ENCODE measurements at regions not wholly inside any gene's neighbourhood (a gene's known extent, or its start where the extent isn't known, plus 50 kb on each side); places are given as distances from the start of the nearest gene placed in this dataset.

DNA sequence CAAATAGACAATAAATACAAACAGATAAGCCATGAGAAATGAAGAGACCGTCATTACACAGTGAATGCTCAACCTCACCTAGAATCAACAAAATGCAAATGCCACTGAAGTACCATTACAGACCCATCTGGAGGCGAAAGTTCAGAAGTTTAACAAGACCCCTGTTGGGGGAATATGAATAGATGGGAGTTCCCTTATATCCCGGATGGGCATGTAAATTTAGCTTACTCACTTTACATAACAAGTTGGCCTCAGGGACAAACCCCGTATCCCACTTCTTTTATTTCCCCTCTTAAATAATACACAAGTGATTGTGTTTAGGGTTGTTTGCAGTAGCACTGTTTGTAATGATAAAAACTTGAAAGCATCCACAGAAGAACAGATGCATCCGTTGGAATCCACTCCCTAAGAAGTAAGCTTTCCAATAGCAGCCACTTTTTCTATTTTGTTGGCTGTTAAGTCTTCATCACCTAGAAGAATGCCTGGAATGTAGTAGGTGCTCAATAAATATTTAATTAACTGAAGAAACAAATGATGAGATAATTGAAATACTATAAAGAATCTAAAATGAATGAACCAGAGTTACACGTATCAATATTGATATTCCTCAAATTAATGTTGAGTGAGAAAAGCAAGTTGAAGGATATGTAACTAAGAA, 1076.3 kb upstream of the TENM3 start:
- H3K36me3 ChIP-seq (ENCODE audit: control insufficient read depth, insufficient read depth, low read length), result no peaks in the 10 kb centered on the region
- no CpG with 5 or more reads among the region's 6 CpGs for WGBS, 2 experiments (ENCODE audit: insufficient coverage in 2 of 2)
- H3K27ac ChIP-seq (ENCODE audit: low read depth, low read length, severe bottlenecking), result no peak overlapping the region
- no peak overlapping the region for H3K4me3 ChIP-seq (ENCODE audit: extremely low read depth, insufficient read depth, low read length, poor library complexity, severe bottlenecking)
- no peaks in the 10 kb centered on the region for H3K4me1 ChIP-seq (ENCODE audit: control insufficient read depth, insufficient read depth, low read length, poor library complexity, severe bottlenecking)
- H3K9me3 ChIP-seq (ENCODE audit: control insufficient read depth, low read length), result no peaks in the 10 kb centered on the region

DNA sequence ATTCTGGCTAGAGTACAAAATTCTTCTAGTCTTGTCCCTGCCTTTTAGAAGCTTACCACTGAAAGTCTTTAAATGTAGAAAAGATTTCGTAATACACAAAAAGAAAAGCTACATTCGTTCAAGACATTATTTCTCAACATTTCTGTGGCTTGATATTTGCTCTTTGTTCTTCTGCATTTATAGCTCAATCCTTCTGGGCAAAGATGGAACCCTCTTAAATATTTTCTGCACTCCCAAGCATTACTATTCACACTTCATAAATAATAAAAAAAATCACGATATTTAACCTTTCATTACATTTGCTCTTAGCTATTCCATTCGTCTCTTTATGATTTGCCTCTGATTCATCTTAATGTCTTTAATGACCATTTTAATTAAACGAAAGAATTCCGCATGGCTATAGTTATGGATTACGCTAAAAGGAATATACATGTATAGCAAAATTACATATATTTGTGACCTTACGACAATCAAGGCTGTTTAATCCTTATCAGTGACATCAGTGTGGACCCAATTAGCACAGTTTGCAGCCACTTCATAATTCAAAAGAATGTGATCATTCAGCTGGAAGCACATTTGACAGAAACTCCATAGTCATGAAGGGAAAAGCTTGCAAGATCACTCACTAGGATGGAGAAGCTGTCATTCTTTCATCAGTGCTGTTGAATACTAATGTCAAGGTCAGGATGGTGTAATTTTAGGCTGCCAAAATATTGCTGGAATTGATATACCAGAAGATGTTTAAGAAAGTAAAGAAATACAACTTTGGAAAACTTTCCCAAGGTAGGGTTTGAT, 1075.0 kb upstream of the TENM3 start:
- 89 to 93% methylated on average over 3 to 4 of the region's 8 CpGs for WGBS, 2 experiments (ENCODE audit: insufficient coverage in 2 of 2)
- H3K9me3 ChIP-seq (ENCODE audit: control insufficient read depth, low read length), result no peaks in the 10 kb centered on the region
- no peaks in the 10 kb centered on the region for H3K4me1 ChIP-seq (ENCODE audit: control insufficient read depth, insufficient read depth, low read length, poor library complexity, severe bottlenecking)
- no peaks in the 10 kb centered on the region for H3K36me3 ChIP-seq (ENCODE audit: control insufficient read depth, insufficient read depth, low read length)
- H3K27ac ChIP-seq (ENCODE audit: low read depth, low read length, severe bottlenecking), result no peak overlapping the region
- H3K4me3 ChIP-seq (ENCODE audit: extremely low read depth, insufficient read depth, low read length, poor library complexity, severe bottlenecking), result no peak overlapping the region

DNA sequence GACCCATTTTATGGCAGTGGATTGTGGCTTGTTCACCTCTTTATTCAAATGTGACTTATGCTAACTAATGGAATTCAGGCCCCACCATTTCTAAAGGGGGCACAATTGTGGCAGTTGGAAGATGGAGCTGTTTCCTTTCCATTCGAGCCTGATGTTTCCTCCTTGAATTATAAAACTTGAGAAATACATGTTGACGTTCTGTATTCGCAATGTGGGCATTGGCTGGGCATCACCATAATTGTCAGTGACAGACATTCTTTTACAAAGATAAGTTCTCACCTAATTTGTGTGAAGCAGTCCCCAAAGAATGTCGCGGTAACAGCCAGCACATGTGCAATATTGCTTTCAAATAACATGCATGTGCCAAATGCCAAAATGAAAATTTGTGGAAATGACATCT, 1070.2 kb upstream of the TENM3 start:
- WGBS, 2 experiments (ENCODE audit: insufficient coverage in 2 of 2), result 83 to 96% methylated on average over 3 to 5 of the region's 5 CpGs
- no peaks in the 10 kb centered on the region for H3K36me3 ChIP-seq (ENCODE audit: control insufficient read depth, insufficient read depth, low read length)
- no peak overlapping the region for H3K4me3 ChIP-seq (ENCODE audit: extremely low read depth, insufficient read depth, low read length, poor library complexity, severe bottlenecking)
- no peak overlapping the region for H3K27ac ChIP-seq (ENCODE audit: low read depth, low read length, severe bottlenecking)
- no peaks in the 10 kb centered on the region for H3K9me3 ChIP-seq (ENCODE audit: control insufficient read depth, low read length)
- no peaks in the 10 kb centered on the region for H3K4me1 ChIP-seq (ENCODE audit: control insufficient read depth, insufficient read depth, low read length, poor library complexity, severe bottlenecking)

DNA sequence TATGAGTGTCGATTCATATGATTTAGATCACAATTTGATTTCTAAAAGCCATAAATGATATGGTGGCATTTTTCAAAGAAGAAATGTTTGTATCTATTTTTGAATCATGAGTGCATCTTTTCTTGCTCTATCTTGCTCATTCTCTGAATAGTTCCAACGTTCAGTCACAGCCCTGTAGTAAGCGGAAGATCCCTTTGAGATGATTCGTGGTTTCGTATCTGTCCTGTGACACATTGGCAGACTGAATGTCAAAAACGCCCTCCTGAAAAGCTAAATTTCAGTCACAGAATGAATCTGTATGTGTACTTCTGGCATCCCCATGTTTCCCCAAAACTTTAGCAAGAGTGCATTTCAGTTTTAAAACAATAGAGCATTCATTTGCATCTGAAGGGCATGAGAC, 1066.9 kb upstream of the TENM3 start:
- Histone ChIP-seq H3K4me1 (ENCODE audit: control insufficient read depth, insufficient read depth, low read length, poor library complexity, severe bottlenecking) (no peaks in the 10 kb centered on the region), H3K27ac (ENCODE audit: low read depth, low read length, severe bottlenecking) (no peak overlapping the region), H3K36me3 (ENCODE audit: control insufficient read depth, insufficient read depth, low read length) (no peaks in the 10 kb centered on the region), H3K4me3 (ENCODE audit: extremely low read depth, insufficient read depth, low read length, poor library complexity, severe bottlenecking) (no peak overlapping the region), H3K9me3 (ENCODE audit: control insufficient read depth, low read length) (no peaks in the 10 kb centered on the region)
- 85 to 95% methylated on average over 4 to 5 of the region's 6 CpGs for WGBS, 2 experiments (ENCODE audit: insufficient coverage in 2 of 2)

DNA sequence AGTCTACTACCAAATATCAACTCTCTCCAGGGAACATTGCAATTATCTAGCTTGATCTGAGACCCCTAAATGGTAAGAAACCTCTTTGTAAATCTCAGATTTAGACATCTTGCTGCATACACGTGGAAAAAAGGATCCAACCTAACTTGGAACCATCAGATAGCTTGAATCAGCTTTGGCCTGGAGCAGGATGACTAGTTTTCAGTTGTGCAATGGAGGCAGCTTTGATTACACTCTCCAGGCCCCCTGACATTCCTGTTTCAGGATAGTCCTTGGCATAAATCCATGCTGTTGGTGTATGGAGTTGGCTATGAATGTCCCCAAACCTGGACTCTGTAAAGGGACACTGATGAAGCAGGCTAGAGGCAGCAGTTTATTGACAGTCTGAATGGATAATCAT, 1061.9 kb upstream of the TENM3 start:
- 40% methylated on average over 1 of the region's 1 CpG; no CpG with 5 or more reads in 1 of the 2 experiments for WGBS, 2 experiments (ENCODE audit: insufficient coverage in 2 of 2)
- no peaks in the 10 kb centered on the region for H3K9me3 ChIP-seq (ENCODE audit: control insufficient read depth, low read length)
- H3K4me1 ChIP-seq (ENCODE audit: control insufficient read depth, insufficient read depth, low read length, poor library complexity, severe bottlenecking), result no peaks in the 10 kb centered on the region
- H3K27ac ChIP-seq (ENCODE audit: low read depth, low read length, severe bottlenecking), result no peak overlapping the region
- H3K36me3 ChIP-seq (ENCODE audit: control insufficient read depth, insufficient read depth, low read length), result no peaks in the 10 kb centered on the region
- no peak overlapping the region for H3K4me3 ChIP-seq (ENCODE audit: extremely low read depth, insufficient read depth, low read length, poor library complexity, severe bottlenecking)

DNA sequence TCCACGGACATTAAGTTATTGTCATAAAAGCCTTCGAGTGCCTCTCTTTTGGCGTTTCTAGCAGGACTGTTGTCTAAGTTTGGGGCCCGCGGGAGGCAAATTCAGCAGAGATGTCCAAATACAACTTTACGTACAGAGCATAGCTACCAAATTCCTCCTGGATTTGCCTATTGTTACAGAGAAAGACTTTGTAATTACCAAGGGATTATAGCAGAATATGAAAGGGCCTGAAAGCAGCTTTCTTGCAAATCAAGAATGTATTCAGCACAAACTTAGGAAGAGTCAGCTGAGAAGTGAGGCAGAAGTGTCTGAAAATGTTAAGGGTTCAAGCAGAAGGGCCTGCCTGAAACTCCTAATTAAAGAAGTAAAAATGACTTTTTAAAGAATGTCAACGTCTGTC, 1053.5 kb upstream of the TENM3 start:
- WGBS, 2 experiments (ENCODE audit: insufficient coverage in 2 of 2), result 70 to 75% methylated on average over 4 to 5 of the region's 7 CpGs
- no peaks in the 10 kb centered on the region for H3K9me3 ChIP-seq (ENCODE audit: control insufficient read depth, low read length)
- no peaks in the 10 kb centered on the region for H3K4me1 ChIP-seq (ENCODE audit: control insufficient read depth, insufficient read depth, low read length, poor library complexity, severe bottlenecking)
- no peak overlapping the region for H3K27ac ChIP-seq (ENCODE audit: low read depth, low read length, severe bottlenecking)
- no peak overlapping the region for H3K4me3 ChIP-seq (ENCODE audit: extremely low read depth, insufficient read depth, low read length, poor library complexity, severe bottlenecking)
- H3K36me3 ChIP-seq (ENCODE audit: control insufficient read depth, insufficient read depth, low read length), result no peaks in the 10 kb centered on the region

DNA sequence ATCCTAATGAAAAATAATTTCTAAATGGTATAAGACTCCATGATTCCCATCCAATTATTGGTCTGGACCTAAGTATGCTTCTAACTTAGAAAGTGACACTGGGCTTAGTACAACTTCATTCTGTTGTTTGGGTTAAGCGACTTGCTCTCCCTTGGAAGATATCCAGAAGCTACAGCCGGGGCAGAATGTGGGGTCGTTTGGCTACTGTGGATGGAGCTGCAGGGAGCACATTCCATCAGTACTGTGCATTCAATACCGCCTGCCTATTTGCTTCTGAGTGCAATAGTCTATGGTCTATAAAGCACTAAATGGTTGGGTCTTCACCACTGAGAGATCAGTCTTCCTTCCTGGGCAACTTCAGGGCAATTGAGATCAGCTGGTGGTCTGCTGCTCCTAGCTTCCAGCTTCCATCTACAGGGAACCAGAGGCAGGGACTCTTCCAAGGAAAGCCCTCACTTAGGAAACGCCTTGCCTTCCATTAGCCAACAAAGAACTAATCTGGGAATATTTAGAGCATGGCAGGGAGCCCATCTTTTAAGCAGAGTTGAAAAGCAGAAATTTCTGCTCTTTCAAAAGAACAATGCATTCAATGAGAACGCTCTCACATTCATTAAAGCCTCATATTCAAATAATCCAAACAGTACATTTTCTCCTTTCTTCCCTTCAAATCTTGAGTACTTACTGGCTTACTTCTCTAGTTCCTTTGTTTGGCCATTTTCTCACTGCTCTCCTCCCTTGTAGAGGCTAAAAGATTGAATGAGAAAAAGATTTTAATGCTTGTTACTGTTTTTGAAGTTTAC, 1049.9 kb upstream of the TENM3 start:
- 80 to 93% methylated on average over 2 to 5 of the region's 6 CpGs for WGBS, 2 experiments (ENCODE audit: insufficient coverage in 2 of 2)

DNA sequence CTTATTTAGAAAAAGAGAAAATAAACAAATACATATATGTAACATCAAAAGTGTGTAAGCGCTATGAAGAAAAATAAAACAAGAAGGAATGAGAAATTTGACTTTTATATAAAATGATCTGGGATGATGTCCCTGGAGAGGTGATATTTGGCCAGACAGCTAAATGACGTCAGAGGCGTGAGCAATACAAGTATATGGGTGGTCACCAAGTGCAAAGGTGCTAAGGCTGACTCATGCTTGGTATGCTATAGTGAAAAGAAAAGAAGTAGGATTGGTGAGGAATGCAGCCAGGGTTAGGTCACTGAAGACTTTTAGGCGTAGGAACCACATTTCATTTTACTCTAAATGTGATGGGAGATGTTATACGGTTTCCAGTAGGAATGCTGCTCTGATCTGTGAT, 1049.1 kb upstream of the TENM3 start:
- Histone ChIP-seq H3K9me3 (ENCODE audit: control insufficient read depth, low read length) (no peaks in the 10 kb centered on the region), H3K27ac (ENCODE audit: low read depth, low read length, severe bottlenecking) (no peak overlapping the region), H3K36me3 (ENCODE audit: control insufficient read depth, insufficient read depth, low read length) (no peaks in the 10 kb centered on the region), H3K4me1 (ENCODE audit: control insufficient read depth, insufficient read depth, low read length, poor library complexity, severe bottlenecking) (no peaks in the 10 kb centered on the region), H3K4me3 (ENCODE audit: extremely low read depth, insufficient read depth, low read length, poor library complexity, severe bottlenecking) (no peak overlapping the region)
- WGBS, 2 experiments (ENCODE audit: insufficient coverage in 2 of 2), result 92 to 95% methylated on average over 4 to 5 of the region's 5 CpGs

More for the DNA sequence above, 1049.9 kb upstream of the TENM3 start:
- Histone ChIP-seq H3K36me3 (ENCODE audit: control insufficient read depth, insufficient read depth, low read length) (no peaks in the 10 kb centered on the region), H3K4me1 (ENCODE audit: control insufficient read depth, insufficient read depth, low read length, poor library complexity, severe bottlenecking) (no peaks in the 10 kb centered on the region), H3K9me3 (ENCODE audit: control insufficient read depth, low read length) (no peaks in the 10 kb centered on the region), H3K4me3 (ENCODE audit: extremely low read depth, insufficient read depth, low read length, poor library complexity, severe bottlenecking) (no peak overlapping the region), H3K27ac (ENCODE audit: low read depth, low read length, severe bottlenecking) (no peak overlapping the region)

DNA sequence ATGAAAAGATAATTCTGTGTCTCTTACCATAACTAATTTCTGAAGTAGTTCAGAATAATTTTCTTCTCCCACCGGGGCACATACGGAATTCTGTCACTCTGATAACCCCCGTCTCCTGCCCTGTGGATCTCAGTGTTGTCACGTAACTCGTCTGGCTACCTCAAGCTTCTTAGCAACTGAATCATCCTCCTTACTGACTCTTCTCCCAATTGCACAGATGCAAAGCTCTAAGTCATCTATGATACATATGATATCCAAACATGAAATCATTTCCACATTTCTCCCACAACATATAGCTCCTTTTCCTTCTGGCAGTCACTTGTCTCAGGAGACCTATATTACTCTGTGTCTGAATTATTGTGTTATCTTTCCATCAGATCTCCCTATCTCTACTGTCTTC, 1043.1 kb upstream of the TENM3 start:
- Histone ChIP-seq H3K4me1 (ENCODE audit: control insufficient read depth, insufficient read depth, low read length, poor library complexity, severe bottlenecking) (no peaks in the 10 kb centered on the region), H3K36me3 (ENCODE audit: control insufficient read depth, insufficient read depth, low read length) (no peaks in the 10 kb centered on the region), H3K4me3 (ENCODE audit: extremely low read depth, insufficient read depth, low read length, poor library complexity, severe bottlenecking) (no peak overlapping the region), H3K27ac (ENCODE audit: low read depth, low read length, severe bottlenecking) (no peak overlapping the region), H3K9me3 (ENCODE audit: control insufficient read depth, low read length) (no peaks in the 10 kb centered on the region)
- WGBS, 2 experiments (ENCODE audit: insufficient coverage in 2 of 2), result 84 to 97% methylated on average over 5 of the region's 5 CpGs

DNA sequence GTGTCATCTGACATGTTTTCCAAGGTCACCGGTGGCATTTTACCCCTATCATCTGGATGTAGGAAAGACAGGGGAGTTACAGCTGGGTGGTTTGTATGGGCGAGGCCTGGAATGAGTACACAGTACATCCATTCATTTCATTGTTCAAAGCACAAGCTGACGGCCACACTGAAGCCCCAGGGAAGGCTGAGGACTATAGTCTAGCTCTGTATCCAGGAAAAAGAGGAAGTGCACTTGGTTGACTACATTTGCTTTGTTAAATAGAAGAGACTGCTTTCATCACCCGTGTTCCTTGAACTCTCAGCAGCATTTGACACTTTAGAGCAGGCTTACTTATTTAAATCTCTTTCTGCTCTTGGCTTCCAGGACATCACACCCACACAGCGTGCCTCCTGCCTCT, 1041.0 kb upstream of the TENM3 start:
- Histone ChIP-seq H3K4me3 (ENCODE audit: extremely low read depth, insufficient read depth, low read length, poor library complexity, severe bottlenecking) (no peak overlapping the region), H3K4me1 (ENCODE audit: control insufficient read depth, insufficient read depth, low read length, poor library complexity, severe bottlenecking) (no peaks in the 10 kb centered on the region), H3K36me3 (ENCODE audit: control insufficient read depth, insufficient read depth, low read length) (no peaks in the 10 kb centered on the region), H3K9me3 (ENCODE audit: control insufficient read depth, low read length) (no peaks in the 10 kb centered on the region), H3K27ac (ENCODE audit: low read depth, low read length, severe bottlenecking) (no peak overlapping the region)
- WGBS, 2 experiments (ENCODE audit: insufficient coverage in 2 of 2), result 78 to 80% methylated on average over 1 to 3 of the region's 5 CpGs

Measured in mesodermal cell (in vitro differentiated cells).